SK-N-SH (cell line): ENCODE measurements at regions not wholly inside any gene's neighbourhood (a gene's known extent, or its start where the extent isn't known, plus 50 kb on each side); places are given as distances from the start of the nearest gene placed in this dataset.

Source experiments
- EP300 ChIP-seq, 2 experiments: IDR thresholded peaks; 2 replicates each; pipeline versions ENCODE4 v1.4.0 to v1.6.1; 2012; ENCODE audit warnings: borderline replicate concordance in 1 of 2, low read depth in 1 of 2, low read length in 1 of 2
- EZH2phosphoT487 ChIP-seq: fragments of 200-600 bp; sonication (generic); IDR thresholded peaks from 2 replicates; pipeline ENCODE4 v1.6.1; 2017; ENCODE audit warnings: low read depth, mixed run types, mild to moderate bottlenecking, antibody characterized with exemption, moderate library complexity, borderline replicate concordance
- FOXJ3 ChIP-seq: sonication (generic); formaldehyde crosslinking; IDR thresholded peaks from 2 replicates; pipeline ENCODE4 v1.5.1; 2020; ENCODE audit warnings: mild to moderate bottlenecking, missing genetic modification reagents
- MEF2A ChIP-seq: IDR thresholded peaks from 2 replicates; pipeline ENCODE4 v1.4.0; 2012; ENCODE audit warnings: low read depth, borderline replicate concordance
- MXI1 ChIP-seq: IDR thresholded peaks from 2 replicates; pipeline ENCODE4 v1.6.1; 2012; ENCODE audit warnings: mild to moderate bottlenecking, low read depth, low read length, improper control_type of control experiment
- NFIC ChIP-seq: IDR thresholded peaks from 2 replicates; pipeline ENCODE4 v1.4.0; 2012; ENCODE audit warnings: borderline replicate concordance
- POLR2AphosphoS5 ChIP-seq: IDR thresholded peaks from 2 replicates; pipeline ENCODE4 v1.6.1; 2012; ENCODE audit warnings: low read depth, low read length
- RAD21 ChIP-seq: IDR thresholded peaks from 2 replicates; pipeline ENCODE4 v1.6.1; 2012; ENCODE audit warnings: mild to moderate bottlenecking, low read length
- SIN3A ChIP-seq: IDR thresholded peaks from 2 replicates; pipeline ENCODE4 v1.6.1; 2012; ENCODE audit warnings: low read depth, mild to moderate bottlenecking, low read length, moderate library complexity, borderline replicate concordance
- YY1 ChIP-seq: IDR thresholded peaks from 2 replicates; pipeline ENCODE4 v1.4.0; 2012; ENCODE audit warnings: low read depth, mild to moderate bottlenecking
- TF ChIP-seq, protein P1 (sequence below): fragments of 200-600 bp; sonication (generic); IDR thresholded peaks from 2 replicates; pipeline ENCODE4 v1.6.1; 2017; ENCODE audit warnings: antibody characterized with exemption, mild to moderate bottlenecking, moderate library complexity
- TF ChIP-seq, protein P2 (sequence below): IDR thresholded peaks from 2 replicates; pipeline ENCODE4 v1.4.0; 2012; ENCODE audit warnings: low read depth
- TF ChIP-seq, protein P3 (sequence below): IDR thresholded peaks from 2 replicates; pipeline ENCODE4 v1.6.1; 2012; ENCODE audit warnings: mild to moderate bottlenecking, low read depth, low read length, moderate library complexity
- TF ChIP-seq, protein P4 (sequence below): fragments of 150-350 bp; IDR thresholded peaks from 2 replicates; pipeline ENCODE4 v1.6.1; 2017; ENCODE audit warnings: antibody characterized with exemption, low read length, low read depth, borderline replicate concordance

DNA sequence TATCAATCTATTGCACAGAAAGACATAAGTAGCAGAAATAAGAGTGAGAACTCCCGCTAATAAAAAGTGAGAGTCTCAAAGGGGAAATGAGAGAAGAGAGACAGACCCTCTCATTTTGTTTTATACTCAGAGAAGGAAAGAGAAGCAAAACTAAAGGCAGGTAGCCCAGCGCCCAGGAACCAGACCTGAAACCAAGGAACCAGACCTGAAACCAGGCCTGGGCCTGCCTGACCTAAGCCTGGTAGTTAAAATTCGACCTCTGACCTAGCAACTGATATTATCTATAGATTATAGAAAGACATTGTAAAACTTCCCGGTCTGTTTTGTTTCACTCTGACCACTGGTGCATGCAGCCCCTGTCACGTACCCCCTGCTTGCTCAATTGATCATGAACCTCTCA is 134.5 kb upstream of the SEMA6A start:
- TF ChIP-seq MXI1: no peak
- TF ChIP-seq, protein P1, sequence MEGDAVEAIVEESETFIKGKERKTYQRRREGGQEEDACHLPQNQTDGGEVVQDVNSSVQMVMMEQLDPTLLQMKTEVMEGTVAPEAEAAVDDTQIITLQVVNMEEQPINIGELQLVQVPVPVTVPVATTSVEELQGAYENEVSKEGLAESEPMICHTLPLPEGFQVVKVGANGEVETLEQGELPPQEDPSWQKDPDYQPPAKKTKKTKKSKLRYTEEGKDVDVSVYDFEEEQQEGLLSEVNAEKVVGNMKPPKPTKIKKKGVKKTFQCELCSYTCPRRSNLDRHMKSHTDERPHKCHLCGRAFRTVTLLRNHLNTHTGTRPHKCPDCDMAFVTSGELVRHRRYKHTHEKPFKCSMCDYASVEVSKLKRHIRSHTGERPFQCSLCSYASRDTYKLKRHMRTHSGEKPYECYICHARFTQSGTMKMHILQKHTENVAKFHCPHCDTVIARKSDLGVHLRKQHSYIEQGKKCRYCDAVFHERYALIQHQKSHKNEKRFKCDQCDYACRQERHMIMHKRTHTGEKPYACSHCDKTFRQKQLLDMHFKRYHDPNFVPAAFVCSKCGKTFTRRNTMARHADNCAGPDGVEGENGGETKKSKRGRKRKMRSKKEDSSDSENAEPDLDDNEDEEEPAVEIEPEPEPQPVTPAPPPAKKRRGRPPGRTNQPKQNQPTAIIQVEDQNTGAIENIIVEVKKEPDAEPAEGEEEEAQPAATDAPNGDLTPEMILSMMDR: no peak
- TF ChIP-seq, protein P2, sequence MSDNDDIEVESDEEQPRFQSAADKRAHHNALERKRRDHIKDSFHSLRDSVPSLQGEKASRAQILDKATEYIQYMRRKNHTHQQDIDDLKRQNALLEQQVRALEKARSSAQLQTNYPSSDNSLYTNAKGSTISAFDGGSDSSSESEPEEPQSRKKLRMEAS: no peak
- TF ChIP-seq YY1: no peak
- TF ChIP-seq, protein P3, sequence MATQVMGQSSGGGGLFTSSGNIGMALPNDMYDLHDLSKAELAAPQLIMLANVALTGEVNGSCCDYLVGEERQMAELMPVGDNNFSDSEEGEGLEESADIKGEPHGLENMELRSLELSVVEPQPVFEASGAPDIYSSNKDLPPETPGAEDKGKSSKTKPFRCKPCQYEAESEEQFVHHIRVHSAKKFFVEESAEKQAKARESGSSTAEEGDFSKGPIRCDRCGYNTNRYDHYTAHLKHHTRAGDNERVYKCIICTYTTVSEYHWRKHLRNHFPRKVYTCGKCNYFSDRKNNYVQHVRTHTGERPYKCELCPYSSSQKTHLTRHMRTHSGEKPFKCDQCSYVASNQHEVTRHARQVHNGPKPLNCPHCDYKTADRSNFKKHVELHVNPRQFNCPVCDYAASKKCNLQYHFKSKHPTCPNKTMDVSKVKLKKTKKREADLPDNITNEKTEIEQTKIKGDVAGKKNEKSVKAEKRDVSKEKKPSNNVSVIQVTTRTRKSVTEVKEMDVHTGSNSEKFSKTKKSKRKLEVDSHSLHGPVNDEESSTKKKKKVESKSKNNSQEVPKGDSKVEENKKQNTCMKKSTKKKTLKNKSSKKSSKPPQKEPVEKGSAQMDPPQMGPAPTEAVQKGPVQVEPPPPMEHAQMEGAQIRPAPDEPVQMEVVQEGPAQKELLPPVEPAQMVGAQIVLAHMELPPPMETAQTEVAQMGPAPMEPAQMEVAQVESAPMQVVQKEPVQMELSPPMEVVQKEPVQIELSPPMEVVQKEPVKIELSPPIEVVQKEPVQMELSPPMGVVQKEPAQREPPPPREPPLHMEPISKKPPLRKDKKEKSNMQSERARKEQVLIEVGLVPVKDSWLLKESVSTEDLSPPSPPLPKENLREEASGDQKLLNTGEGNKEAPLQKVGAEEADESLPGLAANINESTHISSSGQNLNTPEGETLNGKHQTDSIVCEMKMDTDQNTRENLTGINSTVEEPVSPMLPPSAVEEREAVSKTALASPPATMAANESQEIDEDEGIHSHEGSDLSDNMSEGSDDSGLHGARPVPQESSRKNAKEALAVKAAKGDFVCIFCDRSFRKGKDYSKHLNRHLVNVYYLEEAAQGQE: no peak
- TF ChIP-seq RAD21: no peak
- TF ChIP-seq SIN3A: no peak
- no peak for TF ChIP-seq MEF2A
- no peak for TF ChIP-seq EP300 (IDR thresholded peaks at IDR 0.05; ENCODE audit: borderline replicate concordance in 1 of 2, low read depth in 1 of 2, low read length in 1 of 2)
- TF ChIP-seq POLR2AphosphoS5: no peak
- TF ChIP-seq NFIC: no peak
- TF ChIP-seq, protein P4, sequence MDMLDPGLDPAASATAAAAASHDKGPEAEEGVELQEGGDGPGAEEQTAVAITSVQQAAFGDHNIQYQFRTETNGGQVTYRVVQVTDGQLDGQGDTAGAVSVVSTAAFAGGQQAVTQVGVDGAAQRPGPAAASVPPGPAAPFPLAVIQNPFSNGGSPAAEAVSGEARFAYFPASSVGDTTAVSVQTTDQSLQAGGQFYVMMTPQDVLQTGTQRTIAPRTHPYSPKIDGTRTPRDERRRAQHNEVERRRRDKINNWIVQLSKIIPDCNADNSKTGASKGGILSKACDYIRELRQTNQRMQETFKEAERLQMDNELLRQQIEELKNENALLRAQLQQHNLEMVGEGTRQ: no peak
- TF ChIP-seq EZH2phosphoT487: no peak
- TF ChIP-seq FOXJ3 (CRISPR knock-in tag): no peak
